ENCODE measurements at regions not wholly inside any gene's neighbourhood (a gene's known extent, or its start where the extent isn't known, plus 50 kb on each side); places are given as distances from the start of the nearest gene placed in this dataset.

DNA sequence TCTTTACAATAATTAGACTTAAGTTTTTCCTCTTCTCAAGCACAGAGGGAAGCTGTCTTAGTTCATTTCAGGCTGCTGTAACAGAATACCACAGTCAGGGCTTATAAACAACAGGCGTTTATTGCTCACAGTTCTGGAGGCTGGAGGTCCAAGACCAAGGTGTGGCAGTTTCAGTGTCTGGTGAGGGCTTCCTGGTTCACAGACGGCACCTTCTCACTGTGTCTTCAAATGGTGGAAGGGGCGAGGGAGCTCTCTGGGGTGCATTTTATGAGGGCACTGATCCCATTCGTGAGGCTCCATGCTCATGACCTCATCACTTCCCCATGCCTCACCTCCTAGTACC is 115.7 kb upstream of the MXRA5 start:
- BruUV-seq (replicated peaks), result no TSS peak
- Histone ChIP-seq H3K4me3 (ENCODE audit: low read depth in 2 of 2, low read length in 2 of 2) (no peak overlapping the region), H3K9me3 (ENCODE audit: control insufficient read depth, insufficient read depth, low read depth, low read length) (no peaks in the 10 kb centered on the region), H3K4me1 (ENCODE audit: control insufficient read depth, insufficient read depth, low read length) (no peaks in the 10 kb centered on the region), H3K27ac (ENCODE audit: low read length) (no peak overlapping the region), H3K36me3 (ENCODE audit: control insufficient read depth, insufficient read depth, low read length) (no peaks in the 10 kb centered on the region), H3K27me3 (ENCODE audit: control insufficient read depth, insufficient read depth, low read length) (no peaks in the 10 kb centered on the region)
- no peak for ATAC-seq
- in situ Hi-C loops (cut with HindIII; ENCODE audit: low pct_unique_long_range_greater_than_20kb, low sequenced_read_pairs) (no loop called here), intact Hi-C loops (cut with micrococcal nuclease; ENCODE audit: unreplicated experiment) (no loop called here)
- ChIA-PET CTCF (no interaction called here), POLR2A (no interaction called here)
- TF ChIP-seq, protein P1, sequence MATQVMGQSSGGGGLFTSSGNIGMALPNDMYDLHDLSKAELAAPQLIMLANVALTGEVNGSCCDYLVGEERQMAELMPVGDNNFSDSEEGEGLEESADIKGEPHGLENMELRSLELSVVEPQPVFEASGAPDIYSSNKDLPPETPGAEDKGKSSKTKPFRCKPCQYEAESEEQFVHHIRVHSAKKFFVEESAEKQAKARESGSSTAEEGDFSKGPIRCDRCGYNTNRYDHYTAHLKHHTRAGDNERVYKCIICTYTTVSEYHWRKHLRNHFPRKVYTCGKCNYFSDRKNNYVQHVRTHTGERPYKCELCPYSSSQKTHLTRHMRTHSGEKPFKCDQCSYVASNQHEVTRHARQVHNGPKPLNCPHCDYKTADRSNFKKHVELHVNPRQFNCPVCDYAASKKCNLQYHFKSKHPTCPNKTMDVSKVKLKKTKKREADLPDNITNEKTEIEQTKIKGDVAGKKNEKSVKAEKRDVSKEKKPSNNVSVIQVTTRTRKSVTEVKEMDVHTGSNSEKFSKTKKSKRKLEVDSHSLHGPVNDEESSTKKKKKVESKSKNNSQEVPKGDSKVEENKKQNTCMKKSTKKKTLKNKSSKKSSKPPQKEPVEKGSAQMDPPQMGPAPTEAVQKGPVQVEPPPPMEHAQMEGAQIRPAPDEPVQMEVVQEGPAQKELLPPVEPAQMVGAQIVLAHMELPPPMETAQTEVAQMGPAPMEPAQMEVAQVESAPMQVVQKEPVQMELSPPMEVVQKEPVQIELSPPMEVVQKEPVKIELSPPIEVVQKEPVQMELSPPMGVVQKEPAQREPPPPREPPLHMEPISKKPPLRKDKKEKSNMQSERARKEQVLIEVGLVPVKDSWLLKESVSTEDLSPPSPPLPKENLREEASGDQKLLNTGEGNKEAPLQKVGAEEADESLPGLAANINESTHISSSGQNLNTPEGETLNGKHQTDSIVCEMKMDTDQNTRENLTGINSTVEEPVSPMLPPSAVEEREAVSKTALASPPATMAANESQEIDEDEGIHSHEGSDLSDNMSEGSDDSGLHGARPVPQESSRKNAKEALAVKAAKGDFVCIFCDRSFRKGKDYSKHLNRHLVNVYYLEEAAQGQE (IDR thresholded peaks at IDR 0.05; ENCODE audit: insufficient read depth in 1 of 2, low read depth in 2 of 2, low read length in 1 of 2), result no peak
- TF ChIP-seq CTCF (IDR thresholded peaks at IDR 0.05) (no peak), POLR2AphosphoS5 (IDR thresholded peaks at IDR 0.05; ENCODE audit: low read depth, low read length) (no peak), TCF7L2 (IDR thresholded peaks at IDR 0.05; ENCODE audit: low read depth, low read length) (no peak), SIN3A (IDR thresholded peaks at IDR 0.05; ENCODE audit: borderline replicate concordance, insufficient read depth, low read depth, low read length) (no peak)
- DNase-seq (ENCODE audit: low read depth, low spot score), result no peak

GRCh38 chrX:3461397-3462165 is 115.1 kb upstream of the MXRA5 start:
- TF ChIP-seq, protein P1 (IDR thresholded peaks at IDR 0.05; ENCODE audit: insufficient read depth in 1 of 2, low read depth in 2 of 2, low read length in 1 of 2), result no peak
- Histone ChIP-seq H3K9me3 (ENCODE audit: control insufficient read depth, insufficient read depth, low read depth, low read length) (no peaks in the 10 kb centered on the region), H3K4me3 (ENCODE audit: low read depth in 2 of 2, low read length in 2 of 2) (no peak overlapping the region), H3K4me1 (ENCODE audit: control insufficient read depth, insufficient read depth, low read length) (no peaks in the 10 kb centered on the region), H3K27me3 (ENCODE audit: control insufficient read depth, insufficient read depth, low read length) (no peaks in the 10 kb centered on the region), H3K27ac (ENCODE audit: low read length) (no peak overlapping the region), H3K36me3 (ENCODE audit: control insufficient read depth, insufficient read depth, low read length) (no peaks in the 10 kb centered on the region)
- BruUV-seq (replicated peaks), result no TSS peak
- ChIA-PET POLR2A (no interaction called here), CTCF (no interaction called here)
- in situ Hi-C loops (cut with HindIII; ENCODE audit: low pct_unique_long_range_greater_than_20kb, low sequenced_read_pairs), result no loop called here
- ATAC-seq (no peak), DNase-seq (ENCODE audit: low read depth, low spot score) (no peak)
- intact Hi-C loops (cut with micrococcal nuclease; ENCODE audit: unreplicated experiment), result no loop called here

Measured in Panc1 (cell line).